ENCODE measurements at regions not wholly inside any gene's neighbourhood (a gene's known extent, or its start where the extent isn't known, plus 50 kb on each side); places are given as distances from the start of the nearest gene placed in this dataset.

GRCh38 chr13:63206461-63206860, 1790.8 kb upstream of the PCDH20 start:
- Histone ChIP-seq H4K20me1 (ENCODE audit: insufficient read depth, low read length) (no peaks in the 10 kb centered on the region), H3K79me2 (ENCODE audit: insufficient read depth, low read length) (no peaks in the 10 kb centered on the region), H3K9me3 (ENCODE audit: low read length) (no peaks in the 10 kb centered on the region), H3K4me2 (ENCODE audit: low read depth, low read length) (no peak overlapping the region), H3K4me3 (replicated peaks in 1 of 3; ENCODE audit: insufficient read depth in 1 of 3, low read depth in 2 of 3, low read length in 3 of 3) (no peak overlapping the region), H3K36me3 (replicated peaks in 1 of 2; ENCODE audit: control insufficient read depth in 1 of 2, insufficient read depth in 2 of 2, low read length in 2 of 2) (no peaks in the 10 kb centered on the region), H3K4me1 (ENCODE audit: insufficient read depth, low read length) (no peaks in the 10 kb centered on the region), H2AFZ (ENCODE audit: low read length) (no peak overlapping the region), H3K27ac (ENCODE audit: extremely low read length, insufficient read depth, low read length) (no peak overlapping the region), H3K27me3 (ENCODE audit: control insufficient read depth in 1 of 2, insufficient read depth in 2 of 2, low read length in 2 of 2) (no peaks in the 10 kb centered on the region), H3K9ac (ENCODE audit: insufficient read depth, low read depth, low read length) (no peak overlapping the region)
- ATAC-seq (no peak), DNase-seq (ENCODE audit: low spot score) (no peak), FAIRE-seq (no peak)
- 0% methylated on average over 1 of the region's 1 CpG for WGBS (ENCODE audit: low lambda C conversion rate)
- no TSS peak for BruUV-seq (replicated peaks)
- intact Hi-C loops (cut with micrococcal nuclease; ENCODE audit: unreplicated experiment) (no loop called here), in situ Hi-C loops (cut with HindIII; ENCODE audit: extremely low pct_ligation_motif_present, low pct_unique_long_range_greater_than_20kb) (no loop called here)
- TF ChIP-seq THAP8 (CRISPR knock-in tag; IDR thresholded peaks at IDR 0.05; ENCODE audit: borderline replicate concordance) (no peak), KAT7 (CRISPR knock-in tag; IDR thresholded peaks at IDR 0.05; ENCODE audit: borderline replicate concordance) (no peak), ZNF501 (CRISPR knock-in tag; IDR thresholded peaks at IDR 0.05) (no peak), ZNF564 (CRISPR knock-in tag; IDR thresholded peaks at IDR 0.05) (no peak), ZNF121 (CRISPR knock-in tag; IDR thresholded peaks at IDR 0.05) (no peak), MYNN (CRISPR knock-in tag; IDR thresholded peaks at IDR 0.05; ENCODE audit: low read depth) (no peak), ZSCAN22 (CRISPR knock-in tag; IDR thresholded peaks at IDR 0.05) (no peak), EED (CRISPR knock-in tag; IDR thresholded peaks at IDR 0.05) (no peak), ZNF274 (CRISPR knock-in tag; IDR thresholded peaks at IDR 0.05) (no peak), ZNF3 (CRISPR knock-in tag; IDR thresholded peaks at IDR 0.05) (no peak), NFIB (CRISPR knock-in tag; IDR thresholded peaks at IDR 0.05; ENCODE audit: borderline replicate concordance) (no peak), EEA1 (CRISPR knock-in tag; IDR thresholded peaks at IDR 0.05; ENCODE audit: borderline replicate concordance) (no peak), CBX1 (IDR thresholded peaks at IDR 0.05; ENCODE audit: low read depth) (no peak), ZNF180 (CRISPR knock-in tag; IDR thresholded peaks at IDR 0.05; ENCODE audit: borderline replicate concordance, low read depth) (no peak), JUND (CRISPR knock-in tag; IDR thresholded peaks at IDR 0.05) (no peak), TRAFD1 (CRISPR knock-in tag; IDR thresholded peaks at IDR 0.05; ENCODE audit: borderline replicate concordance) (no peak)
- TF ChIP-seq, protein P1, sequence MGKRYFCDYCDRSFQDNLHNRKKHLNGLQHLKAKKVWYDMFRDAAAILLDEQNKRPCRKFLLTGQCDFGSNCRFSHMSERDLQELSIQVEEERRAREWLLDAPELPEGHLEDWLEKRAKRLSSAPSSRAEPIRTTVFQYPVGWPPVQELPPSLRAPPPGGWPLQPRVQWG (CRISPR knock-in tag; IDR thresholded peaks at IDR 0.05; ENCODE audit: borderline replicate concordance, low read depth), result no peak
- ChIA-PET POLR2A (no interaction called here), CTCF (ENCODE audit: low intra/inter-chr PET ratio, low total read pairs) (no interaction called here)
